Progenitor cell of endocrine pancreas (in vitro differentiated cells): ENCODE measurements at regions not wholly inside any gene's neighbourhood (a gene's known extent, or its start where the extent isn't known, plus 50 kb on each side); places are given as distances from the start of the nearest gene placed in this dataset.

Experiments used
- DNase-seq: peaks from one replicate; pipeline ENCODE4 v3.0.0; 2021; ENCODE audit warnings: low spot score; ENCODE audit not compliant: unreplicated experiment
- H3K27ac Mint-ChIP-seq: 2 replicates; pipeline ENCODE4 v1.8.0; 2021; ENCODE audit warnings: mild to moderate bottlenecking, moderate library complexity, mixed read lengths
- H3K27me3 Mint-ChIP-seq: 2 replicates; pipeline ENCODE4 v1.8.0; 2021; ENCODE audit warnings: mixed read lengths
- H3K36me3 Mint-ChIP-seq: 2 replicates; pipeline ENCODE4 v1.8.0; 2022; ENCODE audit warnings: mixed read lengths; ENCODE audit not compliant: insufficient read depth
- H3K4me1 Mint-ChIP-seq: 2 replicates; pipeline ENCODE4 v1.8.0; 2021; ENCODE audit warnings: low read depth, mixed read lengths
- H3K4me3 Mint-ChIP-seq: 2 replicates; pipeline ENCODE4 v1.8.0; 2021; ENCODE audit warnings: low read depth, mild to moderate bottlenecking, moderate library complexity, mixed read lengths
- H3K9me3 Mint-ChIP-seq: 2 replicates; pipeline ENCODE4 v1.8.0; 2021; ENCODE audit warnings: low read depth, mixed read lengths
- TF ChIP-seq, protein P1 (sequence below): fragments of 200-600 bp; sonication (generic); IDR thresholded peaks from one replicate; pipeline ENCODE4 v1.5.0; 2021; ENCODE audit warnings: antibody characterized with exemption, mild to moderate bottlenecking; ENCODE audit not compliant: unreplicated experiment

DNA sequence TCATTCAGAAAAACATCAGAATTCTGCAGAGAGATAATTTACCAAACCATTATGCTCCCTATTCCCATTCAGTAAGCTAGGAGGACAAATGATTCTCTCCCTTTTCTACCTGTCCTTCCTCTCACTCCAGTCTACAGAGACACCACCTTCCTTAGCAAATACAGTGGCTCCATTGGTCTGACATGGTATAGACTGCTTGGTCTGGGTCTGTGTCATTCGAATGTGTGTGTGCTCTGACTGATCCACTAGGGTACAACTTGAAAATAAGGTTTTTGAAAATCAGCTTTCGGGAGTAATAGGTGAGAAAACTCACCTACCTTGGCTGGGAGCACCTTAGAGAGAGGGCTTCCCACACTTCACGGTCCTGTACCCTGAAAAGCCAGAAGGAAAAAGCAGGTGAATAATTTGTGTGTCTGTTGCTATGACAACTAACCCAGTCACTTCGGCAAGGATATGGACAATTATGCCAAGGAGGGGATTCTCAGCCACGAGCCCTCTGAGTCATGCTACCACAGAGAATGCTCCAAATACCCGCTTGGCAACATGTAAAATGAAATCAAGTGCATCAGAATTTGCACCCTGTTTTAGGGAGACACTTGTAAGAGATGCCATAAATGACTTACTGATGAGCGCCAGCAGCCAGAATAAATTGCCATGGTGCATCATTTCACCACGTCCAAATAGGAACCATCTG, 114.5 kb upstream of the PRKCQ start:
- DNase-seq, result no peak
- Mint-ChIP-seq H3K27ac (no peak overlapping the region), H3K27me3 (peaks cover 13% of the 10 kb centered on the region), H3K4me1 (peaks cover 11% of the 10 kb centered on the region), H3K9me3 (no peaks in the 10 kb centered on the region), H3K4me3 (no peak overlapping the region), H3K36me3 (no peaks in the 10 kb centered on the region)
- TF ChIP-seq, protein P1, sequence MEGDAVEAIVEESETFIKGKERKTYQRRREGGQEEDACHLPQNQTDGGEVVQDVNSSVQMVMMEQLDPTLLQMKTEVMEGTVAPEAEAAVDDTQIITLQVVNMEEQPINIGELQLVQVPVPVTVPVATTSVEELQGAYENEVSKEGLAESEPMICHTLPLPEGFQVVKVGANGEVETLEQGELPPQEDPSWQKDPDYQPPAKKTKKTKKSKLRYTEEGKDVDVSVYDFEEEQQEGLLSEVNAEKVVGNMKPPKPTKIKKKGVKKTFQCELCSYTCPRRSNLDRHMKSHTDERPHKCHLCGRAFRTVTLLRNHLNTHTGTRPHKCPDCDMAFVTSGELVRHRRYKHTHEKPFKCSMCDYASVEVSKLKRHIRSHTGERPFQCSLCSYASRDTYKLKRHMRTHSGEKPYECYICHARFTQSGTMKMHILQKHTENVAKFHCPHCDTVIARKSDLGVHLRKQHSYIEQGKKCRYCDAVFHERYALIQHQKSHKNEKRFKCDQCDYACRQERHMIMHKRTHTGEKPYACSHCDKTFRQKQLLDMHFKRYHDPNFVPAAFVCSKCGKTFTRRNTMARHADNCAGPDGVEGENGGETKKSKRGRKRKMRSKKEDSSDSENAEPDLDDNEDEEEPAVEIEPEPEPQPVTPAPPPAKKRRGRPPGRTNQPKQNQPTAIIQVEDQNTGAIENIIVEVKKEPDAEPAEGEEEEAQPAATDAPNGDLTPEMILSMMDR, result no peak

DNA sequence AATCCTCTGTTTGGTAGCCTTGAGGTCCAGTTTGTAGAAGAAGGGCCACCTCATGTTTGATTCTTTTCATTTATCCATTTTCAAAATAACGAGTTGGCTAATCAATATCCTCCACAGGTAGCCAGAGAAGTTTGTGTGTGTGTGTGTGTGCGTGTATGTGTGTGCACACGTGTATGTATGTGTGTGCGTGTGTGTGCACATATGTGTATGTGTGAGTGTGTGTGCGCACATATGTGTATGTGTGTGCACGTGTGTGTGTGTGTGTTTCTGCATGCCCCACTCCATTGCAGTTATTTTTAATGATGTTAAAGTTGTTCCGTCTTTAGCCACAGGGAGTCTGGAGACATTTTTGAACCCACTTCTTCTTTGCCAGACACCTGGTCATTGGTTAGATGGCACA, 112.8 kb upstream of the PRKCQ start:
- H3K27ac Mint-ChIP-seq, result no peak overlapping the region
- TF ChIP-seq, protein P1, result no peak
- no peak overlapping the region for H3K4me3 Mint-ChIP-seq
- peaks cover 11% of the 10 kb centered on the region for H3K4me1 Mint-ChIP-seq
- DNase-seq, result no peak
- H3K9me3 Mint-ChIP-seq, result no peaks in the 10 kb centered on the region
- no peaks in the 10 kb centered on the region for H3K36me3 Mint-ChIP-seq
- peaks cover 20% of the 10 kb centered on the region for H3K27me3 Mint-ChIP-seq

DNA sequence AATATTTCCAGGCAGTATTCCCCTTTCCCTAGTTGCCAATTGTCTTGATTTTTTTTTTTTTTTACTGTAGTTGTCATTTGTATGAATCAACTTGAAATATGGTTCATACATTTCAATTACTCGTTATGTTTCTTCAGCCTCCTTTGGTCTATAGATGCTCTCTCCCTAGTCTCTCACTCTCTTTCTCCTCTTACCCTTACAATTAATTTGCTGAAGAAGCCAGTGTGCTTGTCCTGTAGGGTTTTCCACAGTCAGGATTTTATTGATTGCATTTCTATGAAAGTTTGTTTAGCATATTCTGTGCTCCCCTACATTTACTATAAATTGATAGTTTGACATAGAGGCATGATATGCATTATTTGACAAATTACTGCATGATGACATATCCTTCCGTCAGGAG, 112.0 kb upstream of the PRKCQ start:
- peaks cover 23% of the 10 kb centered on the region for H3K27me3 Mint-ChIP-seq
- H3K4me1 Mint-ChIP-seq, result peaks cover 7% of the 10 kb centered on the region
- TF ChIP-seq, protein P1, result no peak
- DNase-seq, result no peak
- no peak overlapping the region for H3K27ac Mint-ChIP-seq
- no peak overlapping the region for H3K4me3 Mint-ChIP-seq
- H3K36me3 Mint-ChIP-seq, result no peaks in the 10 kb centered on the region
- H3K9me3 Mint-ChIP-seq, result no peaks in the 10 kb centered on the region

DNA sequence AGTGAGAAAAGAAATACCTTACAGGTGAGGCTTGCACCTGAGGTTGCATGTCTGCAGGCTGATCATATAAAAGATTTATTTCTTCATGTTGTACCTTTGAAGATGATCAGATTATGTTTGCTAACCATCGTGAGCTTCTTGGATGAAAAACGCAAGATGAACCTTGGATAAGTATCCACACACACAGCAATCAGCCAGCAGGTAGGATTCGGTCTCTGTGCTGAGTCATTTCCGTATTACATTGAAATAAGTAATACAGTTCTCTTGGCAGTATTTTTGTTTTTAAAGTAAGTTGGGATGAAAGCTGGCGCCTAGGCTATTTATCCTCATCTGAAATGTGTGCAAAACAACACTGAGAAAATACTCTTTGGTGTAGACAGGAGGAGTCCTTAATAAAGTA, 109.0 kb upstream of the PRKCQ start:
- Mint-ChIP-seq H3K36me3 (no peaks in the 10 kb centered on the region), H3K27me3 (peaks cover 26% of the 10 kb centered on the region), H3K27ac (no peak overlapping the region), H3K4me1 (no peaks in the 10 kb centered on the region), H3K9me3 (no peaks in the 10 kb centered on the region), H3K4me3 (no peak overlapping the region)
- DNase-seq, result no peak
- TF ChIP-seq, protein P1, result no peak

DNA sequence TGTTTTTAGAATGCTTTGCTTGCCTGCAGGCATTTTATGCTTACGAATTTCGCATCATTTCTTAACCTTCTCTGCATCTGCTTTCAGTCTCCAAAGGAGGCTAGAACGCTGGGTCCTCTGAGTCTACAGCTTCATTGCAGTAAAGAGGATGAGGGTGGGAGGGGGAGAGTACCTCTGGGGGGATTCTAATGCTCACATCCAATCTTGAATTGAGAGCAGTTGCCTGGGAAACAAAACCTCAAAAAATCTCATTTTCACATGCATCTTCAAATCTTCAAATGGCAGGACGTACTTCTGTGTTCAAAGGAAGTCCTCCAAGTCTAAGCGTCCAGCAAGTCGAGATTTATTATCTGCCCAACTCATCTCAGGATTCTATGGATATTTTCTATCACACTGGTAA, 100.7 kb upstream of the PRKCQ start:
- DNase-seq, result no peak
- H3K4me1 Mint-ChIP-seq, result no peaks in the 10 kb centered on the region
- no peaks in the 10 kb centered on the region for H3K36me3 Mint-ChIP-seq
- H3K27ac Mint-ChIP-seq, result no peak overlapping the region
- peaks cover 6% of the 10 kb centered on the region for H3K9me3 Mint-ChIP-seq
- peaks cover 34% of the 10 kb centered on the region for H3K27me3 Mint-ChIP-seq
- H3K4me3 Mint-ChIP-seq, result no peak overlapping the region
- TF ChIP-seq, protein P1, result no peak
